HUDEP-2 (cell line): ENCODE measurements at regions not wholly inside any gene's neighbourhood (a gene's known extent, or its start where the extent isn't known, plus 50 kb on each side); places are given as distances from the start of the nearest gene placed in this dataset.

ENCODE experiments used
- DNase-seq, 76 experiments: peaks; one replicate each; lab custom pipeline; 2025; ENCODE audit not compliant: unreplicated experiment in 76 of 76; lab: John Stamatoyannopoulos, UW

DNA sequence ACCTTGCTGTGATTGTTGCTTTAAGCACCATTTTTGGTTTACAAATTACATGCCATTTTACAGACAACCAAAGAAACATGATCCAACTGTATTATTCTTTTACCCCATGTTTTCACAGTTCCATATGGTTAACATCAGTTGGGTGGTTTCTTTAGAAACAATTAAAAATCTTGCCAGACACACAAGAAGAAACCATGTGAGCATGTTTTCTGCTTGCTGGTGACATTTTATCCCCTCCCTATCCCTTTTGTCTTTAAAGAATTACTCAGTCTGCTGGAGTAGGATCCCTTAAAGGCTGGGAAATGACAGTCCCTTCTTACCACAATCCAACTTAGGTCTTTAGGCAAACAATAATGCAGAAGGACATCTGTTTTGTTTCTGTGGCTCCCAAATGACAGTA is 121.8 kb upstream of the PLXNC1 start:
- no peak for DNase-seq

- DNase-seq, result peak in 2 of 76 experiments; percentile 2 to 4
Measured at GRCh38 chr12:94027561-94027960, 120.8 kb upstream of the PLXNC1 start.

- DNase-seq, result no peak
Measured at GRCh38 chr12:94031763-94032162, 116.6 kb upstream of the PLXNC1 start.

- DNase-seq, result no peak
Measured at GRCh38 chr12:94032368-94032767, 116.0 kb upstream of the PLXNC1 start.

DNA sequence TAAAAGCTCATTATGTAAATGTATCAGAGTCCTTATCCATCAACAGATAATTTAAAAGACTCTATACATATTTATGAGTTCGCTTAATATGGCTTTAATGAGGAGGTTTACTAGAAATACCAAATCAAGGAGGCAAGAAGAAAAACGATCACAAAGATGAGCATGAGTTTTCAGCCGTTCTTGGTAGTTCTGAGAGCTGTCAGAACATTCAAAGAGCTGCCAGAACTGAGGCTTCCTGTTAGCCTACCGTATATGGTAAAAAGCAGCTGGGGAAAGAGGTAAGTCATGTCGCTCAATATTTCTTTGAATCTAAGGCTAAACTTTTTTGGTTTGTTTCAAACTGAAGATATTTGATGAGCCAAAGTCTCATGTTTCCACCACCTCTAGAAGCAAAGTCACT is 115.3 kb upstream of the PLXNC1 start:
- no peak for DNase-seq

DNA sequence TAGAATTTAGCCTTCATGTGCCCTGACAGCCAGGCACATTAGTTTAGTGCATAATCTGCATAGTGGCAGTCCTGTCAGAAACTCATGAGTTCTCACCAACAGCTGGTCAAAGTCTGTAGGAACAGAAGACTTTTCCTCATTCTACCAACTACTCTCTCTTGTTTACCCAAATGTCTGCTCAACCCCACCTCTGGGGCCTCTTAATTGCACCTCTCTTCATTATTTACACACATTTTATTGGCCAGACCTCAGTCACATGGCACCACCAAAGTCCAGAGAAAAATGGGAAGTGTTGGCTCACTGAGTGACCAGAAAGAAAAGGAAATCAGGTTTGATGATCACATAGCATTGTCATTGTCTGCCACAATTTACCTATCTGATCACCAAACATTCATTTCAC is 114.6 kb upstream of the PLXNC1 start:
- DNase-seq, result no peak

GRCh38 chr12:94037444-94037843 is 110.9 kb upstream of the PLXNC1 start:
- no peak for DNase-seq

DNA sequence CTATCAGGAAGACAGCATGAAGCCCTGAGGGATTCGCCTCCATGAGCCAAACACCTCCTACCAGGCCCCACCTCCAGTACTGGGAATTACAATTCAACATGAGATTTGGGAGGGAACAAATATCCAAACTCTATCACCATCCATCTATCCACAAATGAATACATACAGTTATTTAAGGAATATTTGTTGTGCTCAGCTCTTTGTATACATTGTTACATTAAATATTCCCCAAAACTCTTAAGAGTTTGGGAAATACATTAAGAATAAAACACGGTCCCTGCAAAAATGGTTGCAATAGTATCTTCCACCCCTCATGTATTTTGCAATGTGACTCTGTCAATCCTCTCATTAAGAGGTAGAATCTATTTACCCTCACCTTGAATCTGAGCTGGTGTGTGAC is 109.8 kb upstream of the PLXNC1 start:
- DNase-seq, result no peak

DNA sequence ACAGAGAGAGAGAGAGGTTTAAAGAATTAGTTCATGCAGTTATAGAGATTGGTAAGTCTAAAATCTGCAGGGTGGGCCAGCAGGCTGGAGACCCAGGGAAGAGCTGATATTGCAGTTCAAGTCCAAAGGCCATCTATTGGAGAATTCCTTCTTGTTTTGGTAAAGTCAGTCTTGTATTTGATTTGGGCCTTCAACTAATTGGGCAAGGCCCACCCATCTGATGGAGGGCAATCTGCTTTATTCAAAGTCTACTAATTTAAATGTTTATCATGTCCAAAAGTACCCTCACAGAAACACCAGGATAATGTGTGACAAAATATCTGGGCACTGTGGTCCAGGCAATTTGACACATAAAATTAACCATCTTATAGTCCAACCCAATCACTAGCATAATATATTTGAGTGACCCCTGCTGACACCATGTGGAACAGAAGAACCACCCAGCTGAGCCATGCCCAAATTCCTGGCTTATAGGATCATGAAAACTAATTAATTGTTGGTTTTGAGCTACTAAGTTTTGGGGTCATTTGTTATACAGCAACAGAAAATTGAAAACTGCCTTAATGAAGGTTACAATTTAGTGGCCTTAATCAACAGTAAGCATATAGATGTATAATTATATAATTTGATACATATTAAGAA is 109.1 kb upstream of the PLXNC1 start:
- DNase-seq, result no peak

- no peak for DNase-seq
Measured at GRCh38 chr12:94039914-94040313, 108.5 kb upstream of the PLXNC1 start.

- DNase-seq, result no peak
Measured at GRCh38 chr12:94041850-94042249, 106.5 kb upstream of the PLXNC1 start.

GRCh38 chr12:94042321-94042720 is 106.1 kb upstream of the PLXNC1 start:
- no peak for DNase-seq

GRCh38 chr12:94046626-94047410 is 101.6 kb upstream of the PLXNC1 start:
- DNase-seq, result no peak

GRCh38 chr12:94047781-94048567 is 100.4 kb upstream of the PLXNC1 start:
- no peak for DNase-seq

DNA sequence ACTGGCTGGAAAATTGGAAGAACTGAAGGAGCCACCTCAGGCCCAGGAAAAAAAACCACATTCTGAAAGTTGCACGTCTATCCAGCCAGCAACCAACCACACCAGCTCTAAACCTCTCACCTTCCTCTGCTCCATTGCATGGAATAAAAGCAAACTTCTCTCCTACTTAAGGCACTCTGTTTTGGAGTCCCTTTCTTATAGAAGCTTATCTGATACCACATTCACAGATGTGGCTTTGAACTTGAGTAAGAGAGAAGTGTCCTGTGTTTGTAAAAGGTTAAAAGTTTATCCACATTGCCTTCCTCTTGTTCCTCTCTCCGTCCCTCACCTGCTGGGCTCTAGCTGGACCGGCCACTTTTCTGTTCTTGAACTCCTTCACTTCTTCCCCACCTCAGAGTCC is 99.6 kb upstream of the PLXNC1 start:
- DNase-seq, result no peak

DNA sequence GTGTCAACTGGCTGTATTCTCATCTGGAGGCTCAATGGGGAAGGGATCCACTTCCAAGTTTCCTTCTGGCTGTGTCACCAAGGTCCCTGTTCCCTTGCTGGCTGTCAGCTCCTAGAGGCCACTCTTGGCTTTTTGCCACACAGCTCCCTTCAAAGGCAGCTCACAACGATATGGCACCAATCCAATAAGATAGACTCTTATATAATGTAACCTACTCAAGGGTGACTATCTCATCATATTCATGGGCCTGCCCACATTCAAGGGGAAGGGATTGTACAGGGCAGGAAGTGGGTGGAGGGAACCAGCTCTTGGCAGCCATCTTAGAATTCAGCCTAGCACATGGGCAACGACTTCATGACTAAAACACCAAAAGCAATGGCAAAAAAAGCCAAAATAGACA is 98.7 kb upstream of the PLXNC1 start:
- peak in 62 of 76 experiments; percentile 2 to 89 (median 50) for DNase-seq

DNA sequence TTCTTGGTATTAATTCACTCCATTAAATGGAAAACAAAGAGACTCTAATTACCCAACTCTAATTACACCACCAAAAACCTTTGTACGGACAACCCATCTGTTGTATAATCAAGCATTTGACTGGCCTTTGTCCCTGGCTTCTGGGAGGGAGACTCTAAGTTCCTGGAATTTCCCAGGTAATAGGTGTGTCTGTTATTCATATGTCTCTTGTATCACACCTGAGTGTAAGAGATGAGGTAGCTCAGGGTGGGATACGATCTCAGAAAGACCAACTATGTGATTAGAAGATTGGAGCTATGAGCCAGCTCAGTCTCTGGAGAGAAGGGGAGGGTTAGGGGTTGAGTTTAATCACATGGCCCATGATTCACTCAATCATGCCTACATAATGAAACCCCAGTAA is 94.7 kb upstream of the PLXNC1 start:
- DNase-seq, result no peak

- no peak for DNase-seq
Measured at GRCh38 chr12:94055528-94055927, 92.8 kb upstream of the PLXNC1 start.

DNA sequence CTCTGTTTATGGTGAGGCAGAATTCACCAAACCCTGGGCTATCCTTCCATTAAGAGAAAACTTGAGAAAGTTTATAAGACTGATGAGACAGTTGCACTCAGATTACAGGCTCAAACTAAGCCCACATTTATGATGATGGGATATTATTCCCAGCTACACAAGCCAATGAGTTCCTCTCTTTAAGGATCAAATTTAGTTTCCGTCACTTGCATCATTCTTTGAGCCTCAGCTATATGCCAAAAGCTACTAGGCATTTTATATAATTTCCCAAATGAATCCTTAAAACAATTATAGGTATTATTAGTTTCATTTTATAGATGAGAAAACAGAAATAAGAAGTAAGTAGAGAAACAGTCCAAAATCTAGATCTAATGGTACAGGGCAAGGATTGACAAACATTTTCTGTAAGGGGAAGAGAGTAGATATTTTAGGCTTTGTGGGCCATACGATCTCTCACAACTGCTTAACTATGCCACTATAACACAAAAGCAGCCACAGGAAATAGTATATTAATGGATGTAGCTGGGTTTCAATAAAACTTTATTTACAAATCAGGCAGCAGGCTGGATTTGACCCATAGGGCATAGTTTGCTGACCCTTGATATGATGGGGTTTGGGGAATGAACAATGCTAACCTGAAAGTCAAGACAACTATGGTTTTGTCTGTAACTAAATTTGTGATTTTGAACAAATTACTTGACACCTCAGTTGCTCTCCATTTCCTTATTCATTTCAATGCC is 91.8 kb upstream of the PLXNC1 start:
- DNase-seq, result no peak

DNA sequence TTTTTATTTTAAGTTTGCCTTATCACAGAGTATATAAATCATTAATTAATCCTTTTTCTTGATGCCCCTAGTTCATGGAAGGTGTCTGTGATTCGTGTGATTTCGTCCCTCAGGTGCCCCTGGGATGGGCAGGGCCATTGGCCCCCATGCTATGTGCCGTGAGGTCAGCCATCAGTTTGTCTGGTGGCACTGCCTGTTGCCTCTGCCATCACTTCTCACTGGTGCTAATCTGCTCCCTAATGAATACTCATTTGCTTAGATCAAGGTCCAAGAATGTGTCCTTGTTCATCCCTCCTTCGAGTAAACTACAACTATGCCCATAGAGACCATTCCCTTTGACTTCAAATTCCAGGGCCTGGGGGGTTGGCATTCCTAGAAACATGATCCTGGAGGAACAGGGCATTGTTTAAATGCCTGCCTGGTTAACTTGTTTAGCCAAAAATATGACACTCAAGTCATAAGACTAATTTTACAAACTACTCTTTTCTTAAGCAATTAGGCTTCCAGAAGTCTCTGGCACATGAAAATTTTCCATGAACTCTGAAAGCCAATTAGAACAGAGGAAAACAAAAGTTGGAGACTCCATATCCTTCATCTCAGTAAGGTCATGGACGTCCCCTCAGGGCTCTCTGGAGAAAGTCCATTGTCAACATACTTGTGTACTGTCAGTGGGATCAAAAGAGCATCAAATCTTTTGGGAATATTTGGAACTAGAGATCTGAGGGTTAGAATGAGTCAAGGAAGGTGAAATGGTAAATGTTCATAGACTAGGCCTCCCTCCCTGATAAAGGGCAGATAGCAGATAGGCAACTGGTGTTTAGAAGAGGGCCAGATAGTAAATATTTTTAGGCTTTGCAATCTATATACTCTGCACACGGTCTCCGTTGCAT is 90.9 kb upstream of the PLXNC1 start:
- no peak for DNase-seq
